Left kidney (tissue), 1 donor: ENCODE measurements at regions not wholly inside any gene's neighbourhood (a gene's known extent, or its start where the extent isn't known, plus 50 kb on each side); places are given as distances from the start of the nearest gene placed in this dataset.
"Not testable (repeated sequence)": the region's sequence is repeated elsewhere in the genome, so short reads cannot be mapped to it uniquely, and the experiment has no call there.

Source experiments
- DNase-seq: peaks from one replicate; pipeline ENCODE4 v3.0.0-alpha.2; 2013

GRCh38 chr4:183816077-183816476 lies 89.0 kb upstream of the STOX2 start:
- DNase-seq, result no peak

- no peak for DNase-seq
These were observed 88.1 kb upstream of the STOX2 start for GRCh38 chr4:183816882-183817509.

DNA sequence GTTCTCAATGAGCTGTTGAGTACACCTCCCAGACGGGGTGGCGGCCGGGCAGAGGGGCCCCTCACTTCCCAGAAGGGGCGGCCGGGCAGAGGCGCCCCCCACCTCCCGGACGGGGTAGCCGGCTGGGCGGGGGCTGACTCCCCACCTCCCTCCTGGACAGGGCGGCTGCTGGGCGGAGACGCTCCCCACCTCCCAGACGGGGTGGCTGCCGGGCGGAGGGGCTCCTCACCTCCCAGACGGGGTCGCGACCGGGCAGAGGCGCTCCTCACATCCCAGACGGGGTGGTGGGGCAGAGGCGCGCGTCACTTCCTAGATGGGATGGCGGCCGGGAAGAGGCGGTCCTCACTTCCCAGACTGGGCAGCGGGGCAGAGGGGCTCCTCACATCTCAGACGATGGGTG lies 86.5 kb upstream of the STOX2 start:
- not testable (repeated sequence) for DNase-seq

- DNase-seq, result no peak
These were observed 83.8 kb upstream of the STOX2 start for GRCh38 chr4:183821076-183821853.

- no peak for DNase-seq
These were observed 81.7 kb upstream of the STOX2 start for GRCh38 chr4:183823434-183823833.

- DNase-seq, result no peak
These were observed 79.8 kb upstream of the STOX2 start for GRCh38 chr4:183825346-183825745.

- DNase-seq, result no peak
These were observed 78.6 kb upstream of the STOX2 start for GRCh38 chr4:183826461-183826860.

GRCh38 chr4:183828125-183828524 lies 77.0 kb upstream of the STOX2 start:
- no peak for DNase-seq

DNA sequence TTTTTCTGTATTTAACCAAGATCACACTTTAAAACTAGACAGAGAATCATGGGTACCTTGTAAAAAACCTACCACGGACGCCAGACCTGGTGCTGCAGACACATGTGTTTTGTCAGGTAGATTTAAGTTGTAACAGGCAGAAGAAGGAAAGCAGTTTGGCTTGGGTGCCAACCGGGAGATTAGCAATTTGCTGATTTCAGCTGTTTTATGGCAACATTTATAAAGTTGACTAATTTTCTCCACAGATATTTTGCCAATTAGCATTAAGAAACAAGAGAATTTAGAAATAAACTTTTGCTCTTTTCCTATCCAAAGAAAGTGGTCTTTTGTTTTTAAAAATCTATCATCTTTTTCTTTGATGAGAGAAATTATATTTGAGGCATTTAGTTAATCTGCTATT lies 76.3 kb upstream of the STOX2 start:
- DNase-seq, result no peak

- DNase-seq, result no peak
These were observed 74.6 kb upstream of the STOX2 start for GRCh38 chr4:183830438-183830985.

- DNase-seq, result no peak
These were observed 74.1 kb upstream of the STOX2 start for GRCh38 chr4:183831026-183831446.

- no peak for DNase-seq
These were observed 73.4 kb upstream of the STOX2 start for GRCh38 chr4:183831683-183832082.

DNA sequence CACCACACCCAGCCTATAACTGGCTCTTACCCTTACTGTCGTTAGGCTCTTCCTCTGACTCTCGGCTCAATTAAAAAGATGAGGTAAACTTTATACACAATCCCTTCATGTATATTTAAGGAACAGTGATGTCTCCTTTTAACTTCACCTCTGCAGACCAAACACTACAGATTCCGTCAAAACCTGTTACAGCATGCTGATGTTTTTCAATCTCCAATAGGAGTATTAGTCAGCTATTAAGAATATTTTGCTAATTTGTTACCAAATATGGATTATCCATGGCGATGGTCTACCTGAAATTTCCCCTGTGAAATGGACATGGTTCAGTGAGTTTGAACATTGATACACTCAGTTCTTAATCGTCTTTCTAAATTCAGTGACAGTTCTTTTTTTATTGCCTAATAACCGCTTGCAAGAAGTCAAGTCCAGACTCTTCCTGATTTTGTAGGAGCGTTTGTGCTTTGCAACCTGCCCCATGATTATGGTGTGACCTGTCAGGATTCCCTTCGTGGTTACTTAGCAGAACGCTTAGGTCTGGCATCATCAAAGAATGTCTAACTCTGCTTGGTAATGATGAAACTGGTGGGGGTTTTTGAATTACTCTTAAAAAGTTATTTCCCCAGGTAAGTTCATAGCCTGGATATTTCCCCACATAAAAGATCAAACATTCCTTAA lies 72.2 kb upstream of the STOX2 start:
- no peak for DNase-seq

- DNase-seq, result no peak
These were observed 70.9 kb upstream of the STOX2 start for GRCh38 chr4:183834252-183834651.

DNA sequence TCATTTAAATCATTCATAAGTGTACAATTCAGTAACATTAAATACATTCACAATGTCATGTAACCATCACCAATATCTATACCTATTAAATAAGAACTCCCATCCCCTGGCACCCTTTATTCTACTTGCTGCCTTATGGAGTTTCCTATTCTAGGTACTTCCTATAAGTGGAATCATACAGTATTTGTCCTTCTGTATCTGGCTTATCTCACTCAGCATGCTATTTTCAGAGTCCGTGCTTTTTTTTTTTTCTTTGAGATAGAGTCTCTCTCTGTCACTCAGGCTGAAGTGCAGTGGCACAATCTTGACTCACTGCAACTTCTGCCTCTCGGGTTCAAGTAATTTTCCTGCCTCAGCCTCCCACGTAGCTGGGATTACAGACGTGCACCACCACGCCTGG lies 67.9 kb upstream of the STOX2 start:
- no peak for DNase-seq

DNA sequence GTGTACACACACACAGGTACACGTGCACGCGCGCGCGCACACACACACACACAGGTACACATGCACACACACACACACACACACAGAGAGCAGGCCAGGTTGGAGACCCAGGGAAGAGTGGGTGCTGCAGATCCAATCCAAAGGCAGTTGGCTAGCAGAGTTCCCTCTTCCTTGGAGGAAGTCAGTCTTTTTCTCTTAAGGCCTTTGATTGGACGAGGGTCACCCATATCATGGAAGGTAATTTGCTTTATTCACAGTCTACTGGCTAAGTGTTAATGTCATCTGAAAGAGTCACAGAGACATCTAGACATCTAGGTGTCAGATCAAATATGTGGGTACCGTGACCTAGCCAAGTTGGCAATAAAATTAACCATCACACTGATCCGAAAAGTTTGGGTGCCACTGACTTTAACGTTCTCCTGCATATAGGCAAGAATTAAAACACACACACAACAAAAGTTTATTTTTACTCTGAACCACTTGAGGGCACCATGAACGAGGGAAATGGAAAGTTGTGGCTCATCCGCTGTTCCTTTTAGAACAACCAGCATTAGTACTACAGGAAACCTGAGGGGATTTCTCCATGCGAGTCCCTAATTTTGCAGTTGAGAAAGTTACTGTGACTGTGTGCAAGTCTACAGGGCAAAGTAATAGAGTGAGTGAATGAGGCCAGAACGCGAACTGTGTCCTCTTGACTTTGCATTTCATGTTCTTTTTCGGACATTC lies 66.0 kb upstream of the STOX2 start:
- DNase-seq, result peak; percentile 56

GRCh38 chr4:183840311-183840710 lies 64.8 kb upstream of the STOX2 start:
- DNase-seq, result peak; percentile 82

GRCh38 chr4:183841001-183841400 lies 64.1 kb upstream of the STOX2 start:
- DNase-seq, result no peak

DNA sequence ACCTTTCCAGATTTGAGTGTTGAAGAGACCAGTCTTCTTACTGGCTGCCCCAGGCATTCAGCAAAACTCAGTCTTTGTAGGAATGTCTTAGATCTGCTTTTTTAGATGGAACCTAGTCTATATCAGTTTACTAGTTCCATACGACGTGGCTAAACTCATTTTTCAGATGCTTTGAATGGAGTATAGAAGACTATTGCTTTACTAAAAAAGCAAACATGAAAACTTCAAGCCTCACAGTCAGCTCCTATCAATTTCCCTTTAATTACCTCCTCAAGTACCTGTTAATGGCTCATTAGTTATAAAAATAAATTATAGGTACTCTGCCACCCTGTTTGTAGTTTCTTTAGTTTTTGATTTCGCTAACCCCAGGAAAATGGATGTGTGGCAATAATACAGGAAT lies 63.0 kb upstream of the STOX2 start:
- DNase-seq, result no peak

GRCh38 chr4:183843248-183843671 lies 61.8 kb upstream of the STOX2 start:
- DNase-seq, result no peak

DNA sequence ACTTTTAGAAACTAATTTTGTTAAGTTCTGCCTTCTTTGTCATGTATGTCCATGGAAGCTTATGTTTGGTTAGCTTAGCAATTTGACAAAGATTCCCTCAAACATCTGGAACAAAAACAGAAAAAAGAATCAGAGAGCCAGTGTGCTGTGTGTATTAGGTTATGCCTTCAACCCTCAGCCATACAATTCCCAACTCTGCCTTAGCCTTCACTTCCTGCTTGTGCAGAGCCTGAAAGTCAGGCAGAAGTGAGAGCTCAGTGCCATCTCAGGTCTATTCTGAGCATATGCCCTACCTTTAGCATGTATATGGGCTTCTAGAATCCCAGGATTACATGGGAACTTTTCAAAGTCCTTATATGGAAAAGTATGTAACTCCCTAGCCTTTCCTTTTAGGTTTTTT lies 58.2 kb upstream of the STOX2 start:
- DNase-seq, result no peak

DNA sequence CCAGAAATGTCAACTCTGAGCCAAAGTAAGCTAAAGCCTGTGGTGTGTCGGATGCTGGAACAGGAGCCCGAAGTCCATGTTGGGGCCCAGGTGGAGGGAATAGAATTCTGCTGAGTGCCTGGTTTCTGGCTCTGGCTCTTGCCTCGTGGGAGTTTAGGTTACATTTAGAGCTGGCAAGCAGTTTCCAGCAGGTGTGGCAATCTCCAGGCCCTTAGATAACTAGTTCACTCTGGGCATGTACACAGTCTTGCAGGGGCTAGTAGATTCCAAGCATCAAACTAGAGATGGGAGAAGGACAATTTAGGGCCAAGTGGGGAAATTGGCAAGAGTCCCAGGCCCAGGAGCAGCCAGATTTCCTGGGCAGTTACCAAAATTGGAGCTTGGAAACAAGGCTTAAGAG lies 56.3 kb upstream of the STOX2 start:
- no peak for DNase-seq
